ENCODE measurements at regions not wholly inside any gene's neighbourhood (a gene's known extent, or its start where the extent isn't known, plus 50 kb on each side); places are given as distances from the start of the nearest gene placed in this dataset.

DNA sequence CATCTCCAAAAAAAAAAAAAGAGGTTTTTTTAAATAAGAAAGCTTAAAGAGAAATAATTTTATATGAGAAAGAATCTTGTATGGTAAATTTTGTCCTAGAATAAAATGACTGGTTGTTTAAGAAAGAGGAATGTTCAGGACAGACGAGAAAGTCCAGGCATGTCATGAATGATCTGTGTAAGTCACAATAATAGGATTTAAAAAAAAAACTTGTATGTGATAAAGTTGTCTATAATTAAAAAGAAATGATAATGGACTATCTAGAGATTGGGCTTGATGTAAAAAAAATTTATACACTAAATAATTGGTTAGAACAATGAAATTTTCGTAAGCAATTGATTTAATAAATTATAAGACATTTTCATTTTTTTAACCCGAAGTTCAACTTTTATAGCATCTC is 71.7 kb upstream of the ABCA12 start:
- Histone ChIP-seq H3K27ac (ENCODE audit: low read length) (no peak overlapping the region), H3K9me3 (ENCODE audit: control insufficient read depth, low read depth, low read length) (peaks cover 11% of the 10 kb centered on the region), H3K4me1 (ENCODE audit: control insufficient read depth, insufficient read depth, low read length) (no peaks in the 10 kb centered on the region), H3K36me3 (ENCODE audit: control insufficient read depth, insufficient read depth, low read length) (no peaks in the 10 kb centered on the region), H3K27me3 (ENCODE audit: control insufficient read depth, insufficient read depth, low read length) (no peaks in the 10 kb centered on the region), H3K4me3 (ENCODE audit: low read length) (no peak overlapping the region)
- no peak for DNase-seq
- 40% methylated on average over 2 of the region's 3 CpGs for WGBS (ENCODE audit: insufficient coverage, low lambda C conversion rate)

DNA sequence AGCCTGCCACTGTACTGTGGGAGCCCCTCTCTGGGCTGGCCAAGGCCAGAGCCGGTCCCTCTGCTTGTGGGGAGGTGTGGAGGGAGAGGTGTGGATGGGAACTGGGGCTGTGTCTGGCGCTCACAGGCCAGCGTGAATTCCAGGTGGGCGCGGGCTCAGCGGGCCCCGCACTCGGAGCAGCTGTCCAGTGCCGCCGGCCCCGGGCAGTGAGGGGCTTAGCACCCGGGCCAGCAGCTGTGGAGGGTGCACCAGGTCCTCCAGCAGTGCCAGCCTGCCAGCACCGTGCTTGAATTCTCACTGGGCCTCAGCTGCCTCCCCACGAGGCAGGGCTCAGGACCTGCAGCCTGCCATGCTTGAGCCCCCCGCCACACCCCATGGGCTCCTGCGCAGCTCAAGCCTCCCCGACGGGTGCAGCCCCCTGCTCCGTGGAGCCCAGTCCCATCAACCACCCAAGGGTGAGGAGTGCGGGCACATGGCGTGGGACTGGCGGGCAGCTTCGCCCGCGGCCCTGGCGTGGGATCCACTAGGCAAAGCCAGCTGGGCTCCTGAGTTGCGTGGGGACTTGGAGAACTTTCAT is 69.5 kb upstream of the ABCA12 start:
- Histone ChIP-seq H3K9me3 (ENCODE audit: control insufficient read depth, low read depth, low read length) (peaks cover 11% of the 10 kb centered on the region), H3K27ac (ENCODE audit: low read length) (no peak overlapping the region), H3K4me3 (ENCODE audit: low read length) (no peak overlapping the region), H3K27me3 (ENCODE audit: control insufficient read depth, insufficient read depth, low read length) (no peaks in the 10 kb centered on the region), H3K36me3 (ENCODE audit: control insufficient read depth, insufficient read depth, low read length) (no peaks in the 10 kb centered on the region), H3K4me1 (ENCODE audit: control insufficient read depth, insufficient read depth, low read length) (no peaks in the 10 kb centered on the region)
- no peak for DNase-seq
- no CpG with 5 or more reads among the region's 27 CpGs for WGBS (ENCODE audit: insufficient coverage, low lambda C conversion rate)

- Histone ChIP-seq H3K4me3 (ENCODE audit: low read length) (no peak overlapping the region), H3K27me3 (ENCODE audit: control insufficient read depth, insufficient read depth, low read length) (no peaks in the 10 kb centered on the region), H3K27ac (ENCODE audit: low read length) (no peak overlapping the region), H3K4me1 (ENCODE audit: control insufficient read depth, insufficient read depth, low read length) (no peaks in the 10 kb centered on the region), H3K36me3 (ENCODE audit: control insufficient read depth, insufficient read depth, low read length) (no peaks in the 10 kb centered on the region), H3K9me3 (ENCODE audit: control insufficient read depth, low read depth, low read length) (peaks cover 11% of the 10 kb centered on the region)
- no peak for DNase-seq
Measured at GRCh38 chr2:215207041-215207440, 68.6 kb upstream of the ABCA12 start.

DNA sequence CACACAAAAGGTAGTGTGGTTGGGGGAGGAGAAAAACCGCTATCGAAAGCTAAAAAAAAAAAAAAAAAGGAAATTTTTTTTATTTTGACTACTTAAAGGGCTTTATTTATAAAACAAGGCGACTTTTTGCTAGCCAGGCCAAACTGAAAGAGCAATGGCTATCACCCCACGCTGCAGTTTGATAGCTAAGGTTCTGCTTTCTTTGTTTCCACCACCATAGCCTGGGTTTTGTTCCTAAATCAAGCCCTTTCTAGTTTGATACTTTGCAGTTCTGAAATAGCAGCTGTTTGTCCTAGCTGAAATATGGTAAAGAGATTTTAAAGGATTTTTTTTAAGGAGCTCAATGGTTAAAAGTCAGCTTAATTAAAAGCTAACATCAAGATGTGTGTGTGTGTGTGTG is 67.4 kb upstream of the ABCA12 start:
- H3K27ac ChIP-seq (ENCODE audit: low read length): no peak overlapping the region
- 90% methylated on average over 2 of the region's 4 CpGs for WGBS (ENCODE audit: insufficient coverage, low lambda C conversion rate)
- H3K27me3 ChIP-seq (ENCODE audit: control insufficient read depth, insufficient read depth, low read length): no peaks in the 10 kb centered on the region
- H3K9me3 ChIP-seq (ENCODE audit: control insufficient read depth, low read depth, low read length): peaks cover 11% of the 10 kb centered on the region
- H3K4me1 ChIP-seq (ENCODE audit: control insufficient read depth, insufficient read depth, low read length): no peaks in the 10 kb centered on the region
- no peak overlapping the region for H3K4me3 ChIP-seq (ENCODE audit: low read length)
- no peaks in the 10 kb centered on the region for H3K36me3 ChIP-seq (ENCODE audit: control insufficient read depth, insufficient read depth, low read length)
- no peak for DNase-seq

DNA sequence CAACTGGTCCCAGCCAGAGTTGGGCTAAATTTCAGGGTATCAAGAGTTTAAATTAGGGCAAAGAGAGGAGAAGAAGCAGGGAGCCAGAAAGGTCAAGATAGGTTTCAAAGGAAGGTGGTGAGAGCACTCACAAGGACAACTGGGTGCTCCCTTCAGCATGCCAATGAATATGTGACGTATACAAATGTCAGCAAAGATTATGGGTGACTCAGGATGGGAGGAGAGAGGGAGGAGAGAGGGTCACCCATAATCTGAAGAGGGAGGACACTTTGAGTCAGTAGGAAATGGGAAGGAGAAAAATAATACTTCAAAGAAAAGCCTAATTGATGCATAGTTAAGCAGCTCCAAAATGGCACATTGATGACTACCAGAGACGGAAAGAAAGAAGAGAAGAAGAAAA is 53.1 kb upstream of the ABCA12 start:
- H3K9me3 ChIP-seq (ENCODE audit: control insufficient read depth, low read depth, low read length): no peaks in the 10 kb centered on the region
- H3K4me1 ChIP-seq (ENCODE audit: control insufficient read depth, insufficient read depth, low read length): no peaks in the 10 kb centered on the region
- H3K4me3 ChIP-seq (ENCODE audit: low read length): no peak overlapping the region
- no peak for DNase-seq
- 100% methylated on average over 1 of the region's 2 CpGs for WGBS (ENCODE audit: insufficient coverage, low lambda C conversion rate)
- H3K36me3 ChIP-seq (ENCODE audit: control insufficient read depth, insufficient read depth, low read length): no peaks in the 10 kb centered on the region
- no peaks in the 10 kb centered on the region for H3K27me3 ChIP-seq (ENCODE audit: control insufficient read depth, insufficient read depth, low read length)
- H3K27ac ChIP-seq (ENCODE audit: low read length): no peak overlapping the region

- Histone ChIP-seq H3K36me3 (ENCODE audit: control insufficient read depth, insufficient read depth, low read length) (no peaks in the 10 kb centered on the region), H3K9me3 (ENCODE audit: control insufficient read depth, low read depth, low read length) (no peaks in the 10 kb centered on the region), H3K27me3 (ENCODE audit: control insufficient read depth, insufficient read depth, low read length) (no peaks in the 10 kb centered on the region), H3K4me1 (ENCODE audit: control insufficient read depth, insufficient read depth, low read length) (no peaks in the 10 kb centered on the region), H3K27ac (ENCODE audit: low read length) (no peak overlapping the region), H3K4me3 (ENCODE audit: low read length) (no peak overlapping the region)
- DNase-seq: no peak
Measured at GRCh38 chr2:215190588-215190987, 52.2 kb upstream of the ABCA12 start.

DNA sequence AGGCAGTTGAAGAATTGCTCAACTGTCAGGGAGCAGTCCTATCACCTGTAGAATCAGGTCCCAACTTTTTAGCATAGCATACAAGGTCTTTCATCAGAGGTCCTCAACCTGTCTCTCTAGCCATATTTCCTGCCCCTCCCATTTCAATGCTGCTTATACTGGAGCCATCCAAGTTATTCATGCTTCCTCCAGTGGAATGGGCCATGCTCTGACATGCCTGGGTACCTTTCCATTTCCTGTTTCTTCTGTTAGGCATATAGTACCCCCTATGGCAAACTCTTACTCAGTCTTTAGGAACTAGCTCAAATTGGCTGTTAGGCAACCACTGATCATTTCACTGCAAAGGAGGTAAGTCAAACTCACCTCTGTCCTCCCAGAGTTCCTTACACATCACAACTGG is 51.0 kb upstream of the ABCA12 start:
- H3K27ac ChIP-seq (ENCODE audit: low read length): no peak overlapping the region
- no peaks in the 10 kb centered on the region for H3K36me3 ChIP-seq (ENCODE audit: control insufficient read depth, insufficient read depth, low read length)
- no peaks in the 10 kb centered on the region for H3K27me3 ChIP-seq (ENCODE audit: control insufficient read depth, insufficient read depth, low read length)
- no peak overlapping the region for H3K4me3 ChIP-seq (ENCODE audit: low read length)
- H3K9me3 ChIP-seq (ENCODE audit: control insufficient read depth, low read depth, low read length): no peaks in the 10 kb centered on the region
- no peaks in the 10 kb centered on the region for H3K4me1 ChIP-seq (ENCODE audit: control insufficient read depth, insufficient read depth, low read length)
- DNase-seq: no peak

All from large intestine (tissue), 3 donors.